ENCODE measurements at regions not wholly inside any gene's neighbourhood (a gene's known extent, or its start where the extent isn't known, plus 50 kb on each side); places are given as distances from the start of the nearest gene placed in this dataset.

DNA sequence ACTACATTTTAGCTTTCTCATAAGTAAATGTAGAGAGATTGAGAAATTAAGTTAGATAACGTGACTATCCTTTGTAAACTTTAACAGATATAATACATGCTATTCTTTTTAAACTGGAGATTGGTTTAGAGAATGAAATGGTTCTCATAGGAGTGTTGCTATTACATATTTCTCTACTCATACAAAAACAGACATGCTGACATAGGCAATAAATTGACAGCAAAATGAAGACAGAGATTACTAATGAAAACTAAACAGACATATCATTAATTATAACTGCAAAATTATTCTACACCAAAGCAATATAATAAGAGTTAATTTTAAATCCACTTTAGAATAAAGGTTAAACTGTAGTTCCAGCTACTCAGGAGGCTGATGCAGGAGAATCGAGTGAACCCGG, 227.6 kb downstream of the CBLN2 start:
- TF ChIP-seq, protein P1, sequence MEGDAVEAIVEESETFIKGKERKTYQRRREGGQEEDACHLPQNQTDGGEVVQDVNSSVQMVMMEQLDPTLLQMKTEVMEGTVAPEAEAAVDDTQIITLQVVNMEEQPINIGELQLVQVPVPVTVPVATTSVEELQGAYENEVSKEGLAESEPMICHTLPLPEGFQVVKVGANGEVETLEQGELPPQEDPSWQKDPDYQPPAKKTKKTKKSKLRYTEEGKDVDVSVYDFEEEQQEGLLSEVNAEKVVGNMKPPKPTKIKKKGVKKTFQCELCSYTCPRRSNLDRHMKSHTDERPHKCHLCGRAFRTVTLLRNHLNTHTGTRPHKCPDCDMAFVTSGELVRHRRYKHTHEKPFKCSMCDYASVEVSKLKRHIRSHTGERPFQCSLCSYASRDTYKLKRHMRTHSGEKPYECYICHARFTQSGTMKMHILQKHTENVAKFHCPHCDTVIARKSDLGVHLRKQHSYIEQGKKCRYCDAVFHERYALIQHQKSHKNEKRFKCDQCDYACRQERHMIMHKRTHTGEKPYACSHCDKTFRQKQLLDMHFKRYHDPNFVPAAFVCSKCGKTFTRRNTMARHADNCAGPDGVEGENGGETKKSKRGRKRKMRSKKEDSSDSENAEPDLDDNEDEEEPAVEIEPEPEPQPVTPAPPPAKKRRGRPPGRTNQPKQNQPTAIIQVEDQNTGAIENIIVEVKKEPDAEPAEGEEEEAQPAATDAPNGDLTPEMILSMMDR (IDR thresholded peaks at IDR 0.05) = no peak
- TF ChIP-seq POLR2A (IDR thresholded peaks at IDR 0.05) = no peak
